ENCODE measurements at regions not wholly inside any gene's neighbourhood (a gene's known extent, or its start where the extent isn't known, plus 50 kb on each side); places are given as distances from the start of the nearest gene placed in this dataset.

GRCh38 chr13:21812192-21812626, 141.3 kb downstream of the FGF9 start:
- DNase-seq (ENCODE audit: low spot score), result no peak
- in situ Hi-C loops (cut with MboI; ENCODE audit: low pct_unique_long_range_greater_than_20kb, low sequenced_read_pairs, unreplicated experiment), result no loop called here
- no peak for TF ChIP-seq CTCF (IDR thresholded peaks at IDR 0.05; ENCODE audit: extremely low read depth, insufficient read depth, missing control alignments)

- no peak for DNase-seq (ENCODE audit: low spot score)
- TF ChIP-seq CTCF (IDR thresholded peaks at IDR 0.05; ENCODE audit: extremely low read depth, insufficient read depth, missing control alignments), result no peak
- in situ Hi-C loops (cut with MboI; ENCODE audit: low pct_unique_long_range_greater_than_20kb, low sequenced_read_pairs, unreplicated experiment), result no loop called here
These were observed 142.2 kb downstream of the FGF9 start for GRCh38 chr13:21813110-21813509.

- in situ Hi-C loops (cut with MboI; ENCODE audit: low pct_unique_long_range_greater_than_20kb, low sequenced_read_pairs, unreplicated experiment), result no loop called here
- no peak for TF ChIP-seq CTCF (IDR thresholded peaks at IDR 0.05; ENCODE audit: extremely low read depth, insufficient read depth, missing control alignments)
- no peak for DNase-seq (ENCODE audit: low spot score)
These were observed 143.0 kb downstream of the FGF9 start for GRCh38 chr13:21813844-21814243.

GRCh38 chr13:21814604-21815003, 143.7 kb downstream of the FGF9 start:
- no peak for DNase-seq (ENCODE audit: low spot score)
- in situ Hi-C loops (cut with MboI; ENCODE audit: low pct_unique_long_range_greater_than_20kb, low sequenced_read_pairs, unreplicated experiment), result no loop called here
- no peak for TF ChIP-seq CTCF (IDR thresholded peaks at IDR 0.05; ENCODE audit: extremely low read depth, insufficient read depth, missing control alignments)

- DNase-seq (ENCODE audit: low spot score), result no peak
- no peak for TF ChIP-seq CTCF (IDR thresholded peaks at IDR 0.05; ENCODE audit: extremely low read depth, insufficient read depth, missing control alignments)
- in situ Hi-C loops (cut with MboI; ENCODE audit: low pct_unique_long_range_greater_than_20kb, low sequenced_read_pairs, unreplicated experiment), result no loop called here
These were observed 147.0 kb downstream of the FGF9 start for GRCh38 chr13:21817878-21818277.

- TF ChIP-seq CTCF (IDR thresholded peaks at IDR 0.05; ENCODE audit: extremely low read depth, insufficient read depth, missing control alignments), result no peak
- in situ Hi-C loops (cut with MboI; ENCODE audit: low pct_unique_long_range_greater_than_20kb, low sequenced_read_pairs, unreplicated experiment), result no loop called here
- no peak for DNase-seq (ENCODE audit: low spot score)
These were observed 151.2 kb downstream of the FGF9 start for GRCh38 chr13:21822029-21822428.

- no peak for TF ChIP-seq CTCF (IDR thresholded peaks at IDR 0.05; ENCODE audit: extremely low read depth, insufficient read depth, missing control alignments)
- no peak for DNase-seq (ENCODE audit: low spot score)
- in situ Hi-C loops (cut with MboI; ENCODE audit: low pct_unique_long_range_greater_than_20kb, low sequenced_read_pairs, unreplicated experiment), result no loop called here
These were observed 152.5 kb downstream of the FGF9 start for GRCh38 chr13:21823416-21823815.

Data from GM13977 (cell line).